ENCODE measurements at regions not wholly inside any gene's neighbourhood (a gene's known extent, or its start where the extent isn't known, plus 50 kb on each side); places are given as distances from the start of the nearest gene placed in this dataset.
"Not testable (repeated sequence)": the region's sequence is repeated elsewhere in the genome, so short reads cannot be mapped to it uniquely, and the experiment has no call there.

DNA sequence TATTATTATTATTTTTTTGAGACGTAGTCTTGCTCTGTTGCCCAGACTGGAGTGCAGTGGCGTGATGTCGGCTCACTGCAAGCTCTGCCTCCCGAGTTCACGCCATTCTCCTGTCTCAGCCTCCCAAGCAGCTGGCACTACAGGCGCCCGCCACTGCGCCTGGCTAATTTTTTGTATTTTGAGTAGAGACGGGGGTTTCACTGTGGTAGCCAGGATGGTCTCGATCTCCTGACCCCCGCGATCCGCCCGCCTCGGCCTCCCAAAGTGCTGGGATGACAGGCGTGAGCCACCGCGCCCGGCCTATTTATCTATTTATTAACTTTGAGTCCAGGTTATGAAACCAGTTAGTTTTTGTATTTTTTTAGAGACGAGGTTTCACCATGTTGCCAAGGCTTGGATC is 3901.0 kb upstream of the OR11H1 start:
- peaks cover 64 to 79% of the 10 kb centered on the region in 2 experiments for H3K9me3 ChIP-seq (ENCODE audit: insufficient read depth in 2 of 2, low read depth in 1 of 2, low read length in 1 of 2)
- not testable (repeated sequence) for H3K27ac ChIP-seq (ENCODE audit: low read depth, low read length)

More for the DNA sequence above, 3901.0 kb upstream of the OR11H1 start:
- H2BK5ac ChIP-seq (ENCODE audit: low read depth, low read length); H3K23ac ChIP-seq (ENCODE audit: insufficient read length); H3K56ac ChIP-seq (replicated peaks; ENCODE audit: insufficient read length, low read depth, low read length); H3K14ac ChIP-seq (ENCODE audit: insufficient read length); H2BK20ac ChIP-seq (ENCODE audit: low read length); H4K8ac ChIP-seq (ENCODE audit: extremely low read depth, insufficient read depth, low read length); H2AK5ac ChIP-seq (ENCODE audit: low read depth, low read length); H2AFZ ChIP-seq (ENCODE audit: low read length); H3K4me2 ChIP-seq (ENCODE audit: insufficient read depth in 1 of 2, low read depth in 2 of 2, low read length in 2 of 2); H3K9ac ChIP-seq (replicated peaks in 1 of 4; ENCODE audit: extremely low read depth in 1 of 4, low read depth in 3 of 4, low read length in 3 of 4); H4K91ac ChIP-seq (replicated peaks; ENCODE audit: insufficient read length, low read length); H3K4me3 ChIP-seq (ENCODE audit: extremely low read depth in 1 of 4, insufficient read depth in 2 of 4, low read depth in 3 of 4, low read length in 4 of 4); FAIRE-seq; CTCF ChIA-PET (ENCODE audit: partially characterized antibody); H4K5ac ChIP-seq (ENCODE audit: insufficient read length, low read depth, low read length); H3K23me2 ChIP-seq (ENCODE audit: low read depth, low read length); H3K4ac ChIP-seq (replicated peaks; ENCODE audit: insufficient read length, low read depth, low read length); H2BK12ac ChIP-seq (ENCODE audit: low read depth, low read length); H4K20me1 ChIP-seq (replicated peaks in 1 of 2; ENCODE audit: control insufficient read depth in 1 of 2, insufficient read depth in 2 of 2, low read length in 2 of 2); H3K4me1 ChIP-seq (replicated peaks in 1 of 4; ENCODE audit: control insufficient read depth in 3 of 4, insufficient read depth in 4 of 4, low read length in 3 of 4); POLR2A ChIA-PET (ENCODE audit: partially characterized antibody); H3K18ac ChIP-seq (ENCODE audit: extremely low read depth, low read length); H3K27me3 ChIP-seq (replicated peaks in 1 of 4; ENCODE audit: control insufficient read depth in 3 of 4, extremely low read depth in 1 of 4, insufficient read depth in 3 of 4, low read length in 3 of 4); H2BK120ac ChIP-seq (replicated peaks; ENCODE audit: low read depth, low read length); DNase-seq (ENCODE audit: low read depth in 1 of 2, low spot score in 2 of 2); H2BK15ac ChIP-seq (ENCODE audit: low read length); H3K79me2 ChIP-seq (ENCODE audit: control insufficient read depth in 1 of 2, insufficient read depth in 2 of 2, low read length in 2 of 2); H3K79me1 ChIP-seq (ENCODE audit: low read depth, low read length): not testable (repeated sequence)
- 91% methylated on average over 20 of the region's 20 CpGs; no CpG with 5 or more reads in 1 of the 2 experiments for WGBS, 2 experiments (ENCODE audit: extremely low coverage in 1 of 2, insufficient coverage in 1 of 2, insufficient read length in 1 of 2, insufficient replicate concordance in 2 of 2, low coverage in 1 of 2, low lambda C conversion rate in 2 of 2, missing lambda C conversion rate in 1 of 2)
- peaks cover 0 to 22% (median 0%) of the 10 kb centered on the region in 4 experiments; a peak in 1 of 8 replicates for H3K36me3 ChIP-seq (ENCODE audit: control insufficient read depth in 2 of 4, insufficient read depth in 4 of 4, low read length in 3 of 4)

Measured in H1 (cell line).